HG03045 (cell line): ENCODE measurements at regions not wholly inside any gene's neighbourhood (a gene's known extent, or its start where the extent isn't known, plus 50 kb on each side); places are given as distances from the start of the nearest gene placed in this dataset.

Experiments used
- ATAC-seq: cut with Tn5 transposase; IDR thresholded peaks from one replicate; pipeline ENCODE4 v1.9.1; 2021; ENCODE audit warnings: mild to moderate bottlenecking, moderate library complexity; ENCODE audit not compliant: unreplicated experiment

GRCh38 chr21:31471865-31472264 is 127.8 kb upstream of the TIAM1 start:
- ATAC-seq, result no peak

GRCh38 chr21:31470896-31471694 is 127.0 kb upstream of the TIAM1 start:
- no peak for ATAC-seq

- ATAC-seq, result no peak
These were observed 116.9 kb upstream of the TIAM1 start for GRCh38 chr21:31460980-31461379.

DNA sequence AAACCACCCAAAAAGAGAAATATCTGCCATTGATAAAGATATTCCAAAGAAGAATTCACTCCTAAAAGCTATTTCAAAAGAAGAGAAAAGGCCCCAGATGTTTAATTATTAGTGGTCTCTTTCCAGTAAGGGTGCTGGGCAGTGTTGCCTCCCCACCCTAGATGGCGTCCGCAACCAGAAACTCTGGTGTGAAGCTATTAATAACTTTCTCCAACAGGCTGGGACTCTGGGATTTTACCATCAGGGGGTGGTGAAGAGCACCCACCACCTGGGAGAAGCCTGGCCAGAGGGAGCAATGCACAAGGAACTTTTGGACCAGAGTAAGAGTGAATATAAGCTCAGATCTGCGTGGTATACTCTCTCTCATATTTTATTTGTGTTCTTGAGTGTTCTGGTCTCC is 115.4 kb upstream of the TIAM1 start:
- ATAC-seq, result no peak

DNA sequence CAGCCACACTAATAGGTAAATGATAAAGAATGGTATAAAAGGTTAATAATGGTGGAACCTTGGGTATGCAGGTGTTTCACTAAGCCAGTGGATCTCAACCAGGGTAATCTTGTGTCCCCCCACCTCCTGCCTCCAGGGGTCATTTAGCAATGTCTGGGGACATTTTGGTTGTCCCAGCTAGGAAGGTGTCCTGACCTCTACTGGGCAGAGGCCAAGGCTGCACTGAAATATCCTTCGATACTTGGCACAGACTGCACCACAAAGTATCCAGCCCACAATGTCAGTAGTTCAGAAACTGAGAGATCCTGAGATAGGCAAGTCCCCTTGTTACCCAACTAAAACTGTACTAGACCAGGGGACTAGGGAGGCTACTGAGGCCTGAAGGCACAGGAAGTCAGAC is 113.6 kb upstream of the TIAM1 start:
- ATAC-seq, result no peak

DNA sequence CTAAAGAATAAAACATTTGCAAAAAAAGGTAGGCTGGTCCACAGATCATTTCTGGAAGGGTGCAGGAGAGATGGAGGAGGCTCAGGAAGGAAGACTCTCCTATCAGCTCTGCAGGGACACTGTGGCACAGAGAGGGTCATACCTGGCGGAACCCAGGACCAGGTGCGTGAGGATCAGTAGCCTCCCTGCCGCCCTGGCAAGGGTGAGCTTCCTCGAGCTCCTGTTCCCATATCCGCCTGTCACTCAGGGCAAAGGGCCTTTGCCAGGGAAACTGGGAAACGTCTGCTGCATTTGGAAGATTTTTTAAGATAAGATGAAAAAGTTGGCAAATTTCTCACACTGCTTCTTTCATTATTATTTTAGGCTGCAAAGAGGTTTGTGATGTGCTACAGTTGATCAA is 112.1 kb upstream of the TIAM1 start:
- ATAC-seq, result no peak

DNA sequence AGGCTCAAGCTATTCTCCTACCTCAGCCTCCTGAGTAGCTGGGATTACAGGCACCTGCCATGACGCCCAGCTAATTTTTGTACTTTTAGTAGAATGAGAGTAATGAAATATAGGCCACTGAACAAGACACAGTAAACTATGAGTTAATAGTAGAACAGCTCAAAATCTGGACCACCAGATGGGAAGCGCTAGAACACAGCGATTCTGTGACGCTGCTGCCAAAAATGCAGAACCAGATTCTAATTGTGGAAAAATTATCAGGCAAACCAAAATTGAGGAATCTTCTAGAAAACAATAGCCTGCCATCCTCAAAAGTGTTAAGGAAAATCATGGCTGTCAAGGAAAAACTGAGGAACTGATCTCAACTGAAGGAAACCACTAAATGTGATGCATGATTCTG is 111.4 kb upstream of the TIAM1 start:
- no peak for ATAC-seq

- ATAC-seq, result no peak
These were observed 106.9 kb upstream of the TIAM1 start for GRCh38 chr21:31450980-31451379.

DNA sequence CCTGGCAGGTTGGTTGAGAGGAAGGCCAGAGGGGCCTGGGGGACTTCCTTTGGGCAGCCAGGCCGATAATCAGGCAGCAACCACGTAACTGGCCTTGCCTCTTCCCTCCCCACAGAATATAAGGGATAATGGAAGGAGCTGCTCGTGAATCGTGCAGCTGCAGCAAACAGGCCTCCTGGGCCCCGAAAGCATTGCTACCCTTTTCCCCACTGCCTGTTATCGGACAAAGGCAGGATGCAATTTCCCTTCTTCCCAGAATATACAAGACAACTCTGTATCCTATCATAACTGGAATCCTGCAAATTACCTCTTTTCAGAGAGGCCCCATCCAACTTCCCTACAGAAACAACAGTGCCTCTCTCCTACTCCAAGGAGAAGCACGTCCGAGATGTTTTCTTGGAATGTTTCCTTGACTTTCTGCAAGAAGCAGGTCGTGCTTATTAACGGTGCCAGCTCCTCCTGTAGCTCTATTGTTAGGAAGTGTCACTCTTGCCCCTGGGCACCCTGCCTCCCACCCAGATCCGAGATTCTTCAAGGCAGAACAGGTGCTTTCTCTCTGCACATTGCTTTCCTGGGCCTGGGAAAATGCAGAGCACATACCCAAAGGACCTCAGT is 106.0 kb upstream of the TIAM1 start:
- no peak for ATAC-seq

- no peak for ATAC-seq
These were observed 104.4 kb upstream of the TIAM1 start for GRCh38 chr21:31448496-31448895.

GRCh38 chr21:31447505-31447904 is 103.4 kb upstream of the TIAM1 start:
- ATAC-seq, result no peak

DNA sequence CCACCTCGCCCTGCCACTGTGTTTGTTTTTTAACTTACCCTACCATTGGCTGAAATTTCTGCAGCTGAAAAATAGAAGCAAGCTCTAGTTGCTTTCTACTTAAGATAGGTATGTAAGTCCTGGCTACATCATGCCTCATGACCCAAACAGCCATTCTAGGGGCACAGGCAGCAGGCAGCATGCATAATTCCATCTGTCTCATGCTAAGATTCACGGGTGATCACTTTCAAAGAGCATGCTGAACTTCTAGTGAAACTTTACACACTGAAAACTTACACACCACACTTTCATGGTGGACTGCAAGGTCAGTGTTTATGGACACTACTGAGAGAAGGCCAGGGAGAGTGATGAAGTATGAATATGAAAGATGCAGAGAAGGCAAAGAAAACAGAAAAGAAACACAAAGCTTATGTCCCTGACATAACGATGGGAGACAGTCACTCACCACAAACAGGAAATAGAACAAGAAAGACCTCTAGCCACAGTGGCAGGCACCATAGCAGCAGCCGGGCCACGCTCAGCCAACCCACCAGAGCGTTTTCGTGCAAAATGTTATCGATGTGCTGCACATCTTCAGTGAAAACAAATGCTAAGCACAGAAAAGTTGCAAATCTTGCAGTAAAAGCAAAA is 102.3 kb upstream of the TIAM1 start:
- no peak for ATAC-seq

- no peak for ATAC-seq
These were observed 101.1 kb upstream of the TIAM1 start for GRCh38 chr21:31445137-31445536.

- no peak for ATAC-seq
These were observed 99.9 kb upstream of the TIAM1 start for GRCh38 chr21:31443736-31444521.

DNA sequence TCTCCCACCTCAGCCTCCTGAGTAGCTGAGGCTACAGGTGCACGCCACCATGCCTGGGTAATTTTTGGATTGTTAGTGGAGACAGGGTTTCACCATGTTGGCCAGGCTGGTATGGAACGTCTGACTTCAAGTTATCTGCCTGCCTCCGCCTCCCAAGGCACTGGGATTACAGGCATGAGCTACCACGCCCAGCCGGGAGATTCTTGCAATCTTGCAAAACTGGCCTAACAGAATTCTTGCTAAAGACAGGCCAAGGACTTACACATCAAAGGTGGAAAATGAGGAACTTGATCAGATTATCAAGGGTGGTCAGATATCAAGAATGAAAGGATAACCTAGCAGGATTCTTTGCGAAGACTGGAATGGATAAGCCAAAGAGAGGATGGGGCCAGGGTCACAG is 98.3 kb upstream of the TIAM1 start:
- ATAC-seq, result no peak

DNA sequence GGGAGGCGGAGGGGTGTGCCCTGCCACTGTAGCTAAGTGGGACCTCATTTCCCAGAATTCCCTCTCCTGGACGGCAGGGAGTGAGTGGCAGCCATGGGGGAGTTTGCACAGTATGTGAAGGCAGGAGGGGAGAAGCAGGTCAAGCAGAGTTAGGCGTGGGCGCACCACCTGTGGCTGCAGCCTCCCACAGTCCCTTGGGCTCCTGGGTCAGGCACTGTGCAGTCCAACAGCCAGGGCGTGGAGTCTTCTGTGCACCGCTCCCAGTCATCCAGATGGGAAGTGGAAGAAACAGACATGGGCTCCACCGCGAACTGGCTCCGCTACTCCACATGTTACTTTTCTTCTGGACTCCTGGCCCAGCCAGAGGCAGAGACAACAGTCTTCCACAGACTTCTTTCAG is 85.4 kb upstream of the TIAM1 start:
- ATAC-seq, result no peak

GRCh38 chr21:31426235-31426797 is 82.3 kb upstream of the TIAM1 start:
- no peak for ATAC-seq

DNA sequence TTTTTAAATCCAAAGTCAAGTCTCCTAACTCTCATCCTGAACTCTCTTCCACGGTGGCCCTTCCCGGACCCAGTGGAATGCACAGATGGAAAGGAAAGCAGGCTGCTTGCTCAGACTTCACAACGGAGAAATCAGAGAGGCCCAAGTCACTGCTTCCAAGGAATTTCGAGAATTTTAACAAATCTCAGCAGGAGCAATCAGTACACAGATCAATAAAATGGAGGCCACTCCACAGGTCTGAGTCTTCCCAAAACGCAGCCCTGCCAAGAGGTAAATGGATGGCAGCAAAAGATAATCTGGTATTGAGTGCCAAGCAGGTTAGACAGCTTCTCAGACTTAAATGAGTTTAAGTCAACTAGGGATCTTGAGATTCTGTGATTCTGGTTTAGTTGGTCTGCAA is 81.1 kb upstream of the TIAM1 start:
- ATAC-seq, result no peak

DNA sequence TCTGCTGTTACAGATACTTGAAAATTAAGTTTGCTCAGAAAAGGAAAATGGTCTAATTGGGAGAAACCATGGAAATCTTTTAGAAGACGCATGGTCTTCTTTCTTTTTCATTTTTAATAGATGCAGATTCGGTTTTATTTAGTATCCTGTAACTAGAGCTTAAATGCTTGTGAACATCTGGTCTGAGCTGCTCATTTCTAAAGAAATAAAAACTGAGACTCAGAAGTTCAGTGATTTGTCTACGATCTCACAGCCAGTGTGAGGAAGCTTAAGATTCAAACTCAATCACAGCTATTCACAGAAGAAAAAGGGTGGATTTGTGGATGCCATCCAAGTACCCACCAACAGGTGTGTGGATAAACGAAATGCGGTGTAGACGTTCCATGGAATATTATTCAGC is 80.0 kb upstream of the TIAM1 start:
- no peak for ATAC-seq

DNA sequence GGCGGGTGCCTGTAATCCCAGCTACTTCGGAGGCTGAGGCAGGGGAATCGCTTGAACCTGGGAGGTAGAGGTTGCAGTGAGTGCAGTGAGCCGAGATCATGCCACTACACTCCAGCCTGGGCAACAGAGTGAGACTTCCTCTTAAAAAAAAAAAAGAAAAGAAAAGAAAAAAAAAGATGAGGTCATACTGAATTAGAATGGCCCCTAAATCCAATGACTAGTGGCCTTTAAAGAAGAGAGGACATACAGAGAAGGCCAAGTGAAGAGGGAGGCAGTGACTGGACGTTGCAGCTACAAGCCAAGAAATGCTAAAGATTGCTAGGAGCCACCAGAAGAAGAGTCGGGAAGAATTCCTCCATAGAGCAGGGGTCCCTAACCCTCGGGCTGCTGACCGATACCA is 76.9 kb upstream of the TIAM1 start:
- no peak for ATAC-seq

DNA sequence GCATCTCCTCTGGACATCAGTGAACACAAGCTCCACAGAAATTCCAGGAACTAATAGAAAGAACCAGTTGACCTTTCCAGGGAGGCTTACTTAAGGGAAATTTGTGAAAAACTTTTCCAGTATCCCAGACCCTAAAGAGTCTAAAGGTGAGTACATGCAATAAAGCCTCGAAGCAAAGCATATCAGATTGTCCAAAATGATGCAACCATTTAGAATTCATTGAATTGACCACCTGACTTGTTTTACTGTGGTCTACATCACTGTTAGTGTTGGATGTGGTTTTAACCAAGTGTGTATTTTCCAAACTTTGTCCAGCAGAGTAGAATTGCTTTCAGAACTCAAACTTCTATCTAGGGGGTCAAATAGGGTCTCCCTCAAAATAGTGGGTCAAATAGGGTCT is 76.3 kb upstream of the TIAM1 start:
- no peak for ATAC-seq
